ENCODE measurements at regions not wholly inside any gene's neighbourhood (a gene's known extent, or its start where the extent isn't known, plus 50 kb on each side); places are given as distances from the start of the nearest gene placed in this dataset.

- ChIA-PET CTCF (interaction anchor here (0.7 to 1.1 kb wide), 2 partner anchors 16 to 44 kb away, joined by 3 to 4 read pairs; no protein-coding TSS in a partner anchor), POLR2A (no interaction called here)
- Histone ChIP-seq H3K79me2 (ENCODE audit: control insufficient read depth, insufficient read depth, low read length) (no peaks in the 10 kb centered on the region), H3K4me3 (replicated peaks in 1 of 3; ENCODE audit: insufficient read depth in 1 of 3, low read depth in 1 of 3, low read length in 3 of 3) (no peak overlapping the region), H2AFZ (ENCODE audit: low read depth, low read length) (no peak overlapping the region), H4K20me1 (replicated peaks; ENCODE audit: control insufficient read depth, extremely low read depth, insufficient read depth, low read length) (no peaks in the 10 kb centered on the region), H3K4me1 (ENCODE audit: control insufficient read depth, extremely low read depth, insufficient read depth, low read length) (no peaks in the 10 kb centered on the region), H3K9me3 (replicated peaks; ENCODE audit: control insufficient read depth, insufficient read depth, low read length) (no peaks in the 10 kb centered on the region), H3K36me3 (ENCODE audit: control insufficient read depth in 2 of 2, extremely low read depth in 1 of 2, insufficient read depth in 2 of 2, low read length in 2 of 2) (no peaks in the 10 kb centered on the region), H3K27me3 (ENCODE audit: control insufficient read depth in 2 of 2, insufficient read depth in 2 of 2, low read length in 2 of 2) (no peaks in the 10 kb centered on the region), H3K27ac (ENCODE audit: insufficient read depth, low read depth, low read length) (no peak overlapping the region), H3K9ac (replicated peaks; ENCODE audit: extremely low read depth, insufficient read depth, low read length) (no peak overlapping the region), H3K9me1 (replicated peaks; ENCODE audit: control insufficient read depth, extremely low read depth, insufficient read depth, low read length) (no peaks in the 10 kb centered on the region), H3K4me2 (ENCODE audit: insufficient read depth, low read length) (no peak overlapping the region)
- TF ChIP-seq FOS (IDR thresholded peaks at IDR 0.05; ENCODE audit: borderline replicate concordance, insufficient read depth, low read length) (no peak), POLR2A (IDR thresholded peaks at IDR 0.05; ENCODE audit: low read depth, low read length) (no peak), CTCF (IDR thresholded peaks at IDR 0.05; ENCODE audit: extremely low read depth in 1 of 2, insufficient read depth in 1 of 2, low read depth in 1 of 2, low read length in 2 of 2) (no peak), JUN (IDR thresholded peaks at IDR 0.05; ENCODE audit: borderline replicate concordance, insufficient read depth, insufficient read length, low read depth) (no peak), EZH2 (IDR thresholded peaks at IDR 0.05; ENCODE audit: borderline replicate concordance, low read depth, low read length, severe bottlenecking) (no peak), MAX (IDR thresholded peaks at IDR 0.05; ENCODE audit: insufficient read depth, insufficient read length) (no peak), MYC (IDR thresholded peaks at IDR 0.05; ENCODE audit: low read depth, low read length) (no peak)
- intact Hi-C loops (cut with micrococcal nuclease) (no loop called here), dilution Hi-C loops (cut with MboI; ENCODE audit: extremely low pct_ligation_motif_present, low sequenced_read_pairs) (no loop called here)
- no TSS peak for BruUV-seq (replicated peaks)
- DNase-seq (ENCODE audit: low read depth, low spot score) (no peak), FAIRE-seq (no peak)
Observed at GRCh38 chr4:121236353-121237068, 72.4 kb upstream of the TNIP3 start.

Data from endothelial cell of umbilical vein (primary cell).